ENCODE measurements at regions not wholly inside any gene's neighbourhood (a gene's known extent, or its start where the extent isn't known, plus 50 kb on each side); places are given as distances from the start of the nearest gene placed in this dataset.

DNA sequence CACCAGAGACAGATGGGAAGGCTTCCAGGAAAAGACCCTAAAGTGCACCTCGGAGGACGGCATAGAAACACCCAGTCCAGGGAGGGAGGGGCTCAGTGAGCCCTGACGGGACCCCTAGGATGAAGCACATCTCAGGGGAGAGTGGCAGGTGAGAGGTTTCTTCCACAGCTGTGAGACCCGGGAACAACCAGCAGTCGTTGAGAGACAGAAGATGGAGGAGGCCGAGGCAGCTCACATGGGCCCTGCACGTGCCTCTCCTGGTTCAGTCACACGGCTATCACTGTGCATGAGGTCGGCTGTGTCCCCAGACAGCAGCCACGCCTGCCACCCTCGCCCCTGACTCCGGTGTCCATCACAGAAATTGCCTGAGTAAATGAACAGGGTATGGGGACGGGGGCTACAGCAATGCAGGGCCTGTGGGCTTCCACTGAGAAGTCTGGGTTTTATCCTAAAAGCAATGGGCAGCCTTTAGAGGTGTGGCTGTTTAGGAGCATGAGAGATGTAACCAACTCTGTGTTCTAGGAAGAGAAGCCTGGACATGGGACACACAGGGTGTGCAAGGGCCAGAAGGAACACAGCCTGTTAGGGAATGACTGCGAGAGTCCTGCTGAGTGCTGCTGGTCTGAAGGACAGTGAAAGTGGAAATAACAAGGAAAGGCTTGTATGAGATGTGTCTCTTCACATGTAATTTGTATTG is 102.0 kb downstream of the TMEM18 start:
- DNase-seq = no peak

DNA sequence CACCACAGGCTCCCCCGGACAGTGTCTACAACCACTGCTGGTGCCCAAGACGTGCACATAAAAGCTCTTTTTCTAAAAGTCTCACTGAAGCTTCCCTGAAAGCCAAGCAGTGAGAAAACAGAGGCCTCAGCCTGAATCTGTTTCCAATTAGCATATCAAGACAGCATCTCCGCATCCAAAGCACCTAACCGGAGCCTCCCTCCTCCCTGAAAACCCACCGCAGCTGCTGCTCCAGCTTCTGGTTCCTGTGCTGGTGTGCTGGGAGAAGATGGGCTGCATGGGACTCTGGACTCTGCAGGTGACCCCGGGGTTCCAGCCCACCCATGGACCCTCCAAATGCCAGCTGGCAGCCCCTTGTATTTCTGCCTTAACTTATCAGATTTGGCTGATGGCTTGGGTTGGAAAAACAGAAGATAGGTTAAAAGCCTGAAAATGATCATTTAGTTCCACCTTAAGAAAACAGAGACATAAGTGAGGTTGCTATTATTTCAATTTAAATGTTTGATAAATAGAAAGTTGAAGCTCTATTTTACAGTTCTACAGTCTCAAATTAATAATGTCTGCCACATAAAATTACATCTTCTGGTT is 103.3 kb downstream of the TMEM18 start:
- DNase-seq = no peak

DNA sequence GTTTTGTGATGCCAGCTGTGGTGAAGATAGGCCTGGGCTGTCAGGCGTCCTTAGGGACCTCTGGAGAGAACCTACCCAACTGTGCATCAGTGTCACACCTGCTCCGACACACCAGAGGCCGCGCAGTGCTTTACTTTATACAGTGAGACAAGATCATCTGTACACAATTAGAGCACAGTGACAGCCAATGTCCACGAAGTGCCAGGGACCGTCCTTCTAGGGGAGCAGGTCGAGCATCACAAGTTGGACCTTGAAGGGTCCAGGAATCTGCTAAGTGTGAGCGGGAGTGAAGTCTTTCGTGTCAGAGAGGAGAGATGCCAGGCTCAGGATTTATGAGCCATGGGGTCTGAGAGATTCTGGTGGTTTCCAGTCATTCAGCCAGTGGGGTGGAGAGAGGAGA is 104.2 kb downstream of the TMEM18 start:
- no peak for DNase-seq

GRCh38 chr2:569681-570080 is 107.5 kb downstream of the TMEM18 start:
- no peak for DNase-seq

- no peak for DNase-seq
These were observed 108.5 kb downstream of the TMEM18 start for GRCh38 chr2:568639-569235.

GRCh38 chr2:567865-568638 is 109.2 kb downstream of the TMEM18 start:
- no peak for DNase-seq

DNA sequence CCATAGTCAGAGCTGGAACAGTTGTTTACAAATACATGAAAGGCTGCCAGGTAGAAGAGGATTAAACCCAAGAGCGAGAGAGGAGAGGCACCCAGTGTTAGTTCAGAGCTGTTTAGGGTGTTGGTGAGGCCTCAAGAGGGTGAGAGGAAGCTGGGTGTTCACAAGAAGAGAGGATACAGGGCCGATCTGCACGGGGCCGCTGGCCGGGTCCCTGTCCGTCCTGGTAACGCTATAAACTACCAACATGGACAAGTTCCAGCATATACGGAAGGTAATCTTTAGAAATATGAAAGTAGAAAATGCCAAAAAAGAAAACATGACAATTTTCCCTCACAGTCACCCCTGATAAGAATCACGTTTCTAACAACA is 109.7 kb downstream of the TMEM18 start:
- no peak for DNase-seq

DNA sequence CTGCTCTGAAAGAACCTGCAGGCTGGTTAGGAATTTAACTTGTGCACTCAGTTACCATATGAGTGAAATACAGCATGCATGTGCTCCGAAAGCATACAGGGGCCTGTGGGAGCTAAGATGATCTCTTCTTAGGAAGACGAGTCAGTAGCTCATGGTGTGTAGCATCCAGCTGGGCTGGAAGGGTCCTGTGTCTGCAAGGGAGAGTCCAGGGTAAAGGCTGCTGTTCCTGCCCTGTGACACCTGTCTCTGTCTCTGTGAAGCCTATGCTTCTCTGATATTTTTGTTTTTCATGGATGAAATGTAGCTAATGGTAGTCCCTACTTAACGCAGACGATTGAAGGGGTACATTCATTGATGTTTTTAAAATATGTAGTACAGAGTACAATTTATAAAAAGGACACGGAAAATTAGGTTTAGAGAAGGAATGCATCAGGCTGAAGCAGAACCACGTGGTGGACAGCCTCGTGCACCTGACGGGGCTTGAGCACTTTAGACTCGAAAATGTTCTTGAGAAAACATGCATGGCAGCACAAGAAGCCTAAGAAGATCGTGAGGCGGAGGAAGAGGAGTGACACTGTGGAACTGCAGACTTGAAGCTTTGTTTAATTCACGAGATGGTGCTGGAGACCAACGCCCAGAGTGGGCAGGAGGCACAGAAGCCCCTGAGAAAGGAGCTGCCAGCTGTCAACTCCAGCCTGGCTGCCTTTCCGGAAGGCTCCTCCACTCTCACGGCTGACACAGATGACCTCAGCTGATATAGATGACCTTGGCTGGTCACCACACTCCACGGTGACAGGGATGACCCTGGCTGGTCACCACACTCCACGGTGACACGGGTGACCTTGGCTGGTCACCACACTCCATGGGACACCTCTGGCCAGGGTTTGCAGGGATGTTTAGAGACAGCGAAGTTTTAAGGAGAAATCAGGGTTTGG is 110.6 kb downstream of the TMEM18 start:
- DNase-seq = no peak

GRCh38 chr2:564471-565181 is 112.6 kb downstream of the TMEM18 start:
- DNase-seq = no peak

DNA sequence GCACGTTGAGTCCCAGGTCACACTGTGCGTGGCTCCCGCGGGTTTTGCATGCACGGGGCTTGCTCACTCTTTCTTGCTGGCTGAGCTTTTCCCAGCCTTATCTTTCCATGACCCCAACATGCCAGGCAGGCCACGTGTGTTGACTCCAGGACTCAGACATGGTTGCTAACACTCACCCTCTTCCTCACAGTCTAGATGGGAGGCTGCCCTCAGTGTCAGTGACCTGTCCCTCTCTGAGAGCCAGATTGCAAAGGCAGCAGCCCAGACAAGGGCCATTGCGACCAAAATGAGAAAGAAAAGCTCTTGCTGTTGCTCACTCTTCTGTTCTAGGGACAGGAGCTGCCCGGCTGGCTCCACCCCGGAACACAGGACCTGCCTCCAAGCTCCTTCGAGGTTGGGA is 113.7 kb downstream of the TMEM18 start:
- no peak for DNase-seq

- no peak for DNase-seq
These were observed 114.5 kb downstream of the TMEM18 start for GRCh38 chr2:562391-563364.

DNA sequence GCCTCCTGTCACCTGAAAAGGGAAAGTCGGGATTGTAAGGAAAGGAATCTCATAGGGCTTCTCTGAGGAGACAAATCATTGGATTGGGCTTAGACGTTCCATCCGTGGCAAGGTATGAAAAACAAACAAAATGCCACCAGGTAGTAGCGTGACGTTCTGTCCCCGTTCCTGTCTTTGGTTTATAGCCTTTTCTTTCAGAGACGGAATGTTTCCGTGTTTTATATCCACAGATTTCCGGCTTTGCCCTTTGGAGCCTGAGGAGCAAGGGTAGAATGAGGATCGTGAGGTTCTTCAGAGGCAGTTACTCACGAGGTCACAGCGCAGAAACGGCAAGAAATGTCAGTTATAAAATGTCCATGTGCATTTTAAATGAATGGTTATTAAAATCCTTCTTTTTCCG is 118.3 kb downstream of the TMEM18 start:
- no peak for DNase-seq

DNA sequence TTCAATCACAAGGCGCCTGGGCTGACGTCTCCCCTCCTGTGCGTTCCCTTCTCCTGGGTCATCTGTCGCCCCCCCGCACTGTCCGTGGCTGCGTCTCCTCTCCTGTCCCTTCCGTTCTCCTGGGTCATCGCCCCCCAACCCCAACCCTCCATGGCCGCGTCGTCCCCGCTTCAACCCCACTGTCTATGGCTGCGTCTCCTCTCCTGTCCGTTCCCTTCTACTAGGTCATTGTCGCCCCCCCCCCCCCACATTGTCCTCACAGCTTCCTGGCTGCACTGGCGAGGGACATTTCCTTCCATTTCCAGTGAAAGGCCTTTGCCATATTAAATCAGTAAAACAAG is 118.9 kb downstream of the TMEM18 start:
- no peak for DNase-seq

DNA sequence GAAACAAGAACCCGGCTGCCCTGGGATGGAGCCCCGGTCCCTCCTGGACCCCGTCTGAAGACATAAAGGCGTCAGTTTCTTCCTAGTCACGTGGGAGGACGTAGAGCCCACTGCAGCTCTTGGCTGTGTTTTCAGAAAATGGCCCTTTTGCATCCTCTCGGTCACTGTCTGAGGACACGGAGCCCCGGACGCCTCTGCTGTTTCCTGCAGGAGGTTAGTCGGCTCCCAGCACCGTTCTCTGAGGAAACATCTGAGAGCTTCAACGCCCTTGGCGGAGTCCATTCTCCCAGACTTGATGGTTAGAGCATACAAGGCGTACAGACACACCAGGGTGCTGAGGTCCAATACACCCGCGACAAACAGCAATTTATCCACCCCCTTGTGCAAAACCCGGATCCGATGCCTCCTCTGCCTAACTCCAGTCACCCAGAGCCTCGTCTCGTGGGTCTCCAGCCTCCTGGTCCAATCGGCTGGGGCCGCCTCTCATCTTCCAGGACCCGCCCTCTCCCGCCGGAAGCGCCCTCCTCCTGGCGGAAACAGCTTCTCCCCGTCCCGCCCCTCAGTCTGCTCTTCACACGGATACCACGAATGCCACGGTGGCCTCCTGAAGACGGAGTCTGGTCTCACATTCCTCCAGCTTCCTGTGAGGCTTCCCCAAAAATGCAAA is 119.4 kb downstream of the TMEM18 start:
- DNase-seq = no peak

DNA sequence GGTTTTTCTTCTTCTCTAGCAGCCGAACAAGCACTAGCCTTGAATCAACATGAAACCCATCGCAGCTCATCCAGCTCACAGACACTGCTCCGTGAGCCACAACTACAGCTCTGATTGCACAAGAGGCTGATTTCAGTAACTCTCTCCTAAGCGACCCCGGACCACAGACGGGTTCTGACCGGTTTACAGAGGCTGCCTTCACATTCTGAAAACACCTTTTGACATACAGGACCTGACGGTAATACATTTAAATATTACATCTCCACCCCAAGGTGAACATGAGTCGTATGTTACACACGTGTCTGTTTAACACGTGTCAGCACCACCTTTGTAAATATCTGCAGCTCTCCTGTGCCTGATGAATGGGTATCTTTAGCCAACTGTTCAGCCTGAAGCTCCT is 120.7 kb downstream of the TMEM18 start:
- DNase-seq = no peak

DNA sequence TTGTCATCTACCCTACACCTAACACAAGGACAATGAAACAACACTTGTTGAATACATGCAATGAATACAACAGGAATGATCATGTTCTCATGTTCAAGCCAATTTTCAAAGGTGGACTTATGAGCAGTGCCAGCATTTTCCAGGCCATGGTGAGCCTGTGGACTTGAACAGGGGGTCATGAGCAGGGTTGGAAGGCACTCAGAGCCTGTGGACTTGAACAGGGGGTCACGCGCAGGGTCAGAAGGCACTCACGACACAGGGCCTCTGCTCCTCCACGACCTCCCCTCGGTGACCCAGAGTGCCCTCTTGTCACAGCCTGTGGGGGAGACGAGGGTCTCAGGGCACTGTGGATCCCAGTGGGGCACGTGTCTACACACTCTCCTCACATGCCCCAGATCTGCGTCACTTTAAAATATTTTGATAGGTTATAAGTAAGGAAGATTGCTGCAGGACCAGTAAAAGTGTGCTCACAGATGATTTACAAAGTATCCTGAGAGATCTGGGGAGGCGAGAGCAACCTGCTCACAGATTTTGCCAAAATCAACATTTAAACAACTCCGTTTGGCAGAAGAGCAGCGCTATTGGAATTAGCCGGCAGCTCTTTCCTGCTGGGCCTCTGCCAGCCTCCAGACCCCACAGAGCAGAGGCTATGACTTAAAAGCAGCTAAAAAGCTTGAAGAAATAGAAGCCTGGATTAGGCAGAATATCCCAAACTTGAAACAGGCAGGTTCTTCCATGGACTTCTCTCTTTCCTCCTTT is 121.9 kb downstream of the TMEM18 start:
- no peak for DNase-seq

DNA sequence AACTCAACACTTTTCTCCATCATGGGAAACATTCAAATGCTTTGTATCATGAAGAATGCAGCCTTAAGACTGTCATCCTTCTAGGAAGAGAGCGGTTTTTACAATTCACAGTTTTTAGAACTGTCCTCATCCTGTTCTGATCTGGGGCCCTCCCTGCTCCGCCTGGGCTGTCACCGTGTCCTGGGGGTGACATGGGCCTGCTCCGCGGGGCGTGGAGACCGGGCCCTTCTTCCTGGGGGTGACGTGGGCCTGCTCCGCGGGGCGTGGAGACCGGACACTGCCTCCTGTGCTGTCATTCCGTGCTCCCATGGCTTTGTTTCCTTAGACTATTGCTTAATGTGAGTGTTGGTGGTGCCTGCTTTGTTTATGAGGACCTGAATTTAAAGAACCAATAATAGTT is 122.8 kb downstream of the TMEM18 start:
- no peak for DNase-seq

DNA sequence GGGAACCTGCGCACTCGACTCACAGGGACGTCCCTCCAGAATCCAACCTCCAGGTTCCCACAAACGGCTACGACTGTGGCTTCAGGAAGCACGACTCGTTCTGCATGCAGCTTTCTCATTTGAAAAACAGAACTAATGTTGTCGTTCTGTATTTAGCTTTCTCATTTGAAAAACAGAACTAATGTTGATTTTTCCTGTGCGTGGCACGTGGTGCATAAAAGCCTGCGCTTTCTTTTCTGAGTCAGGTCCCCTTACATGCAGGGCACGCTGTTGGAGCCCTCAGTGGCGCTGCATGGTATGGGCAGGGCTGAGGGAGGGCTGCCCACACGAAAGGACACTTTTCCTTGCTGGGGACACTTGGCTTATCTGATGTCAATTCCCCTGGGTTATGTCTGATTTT is 124.3 kb downstream of the TMEM18 start:
- no peak for DNase-seq

- DNase-seq = no peak
These were observed 125.6 kb downstream of the TMEM18 start for GRCh38 chr2:551621-552020.

All from activated CD4-positive, alpha-beta T cell treated with anti-CD3 and anti-CD28 coated beads, Interleukin-2, amount 50 U/mL, for 4 hours (primary cell).